Prostate gland (tissue), 2 donors: ENCODE measurements at regions not wholly inside any gene's neighbourhood (a gene's known extent, or its start where the extent isn't known, plus 50 kb on each side); places are given as distances from the start of the nearest gene placed in this dataset.

Experiments used
- DNase-seq: peaks from one replicate; pipeline ENCODE4 v3.0.0-alpha.2; 2019; ENCODE audit warnings: low spot score
- H3K27ac ChIP-seq, 2 donors: fragments of 200-600 bp; sonication (generic); 2 replicates each; pipeline ENCODE4 v1.5.1; 2017 to 2019
- H3K27me3 ChIP-seq: fragments of 200-600 bp; sonication (generic); replicated peaks from 2 replicates; pipeline ENCODE4 v1.5.1; 2019; ENCODE audit not compliant: insufficient read depth
- H3K36me3 ChIP-seq, 2 donors: fragments of 200-600 bp; sonication (generic); 1 replicate in 1 of 2; 2 replicates in 1 of 2; pipeline versions ENCODE4 v1.5.1 to v1.8.1; 2017 to 2019
- H3K4me1 ChIP-seq: fragments of 200-600 bp; sonication (generic); replicated peaks from 2 replicates; pipeline ENCODE4 v1.5.1; 2019
- H3K4me3 ChIP-seq, 2 donors: fragments of 200-600 bp; sonication (generic); 2 replicates each; pipeline ENCODE4 v1.5.1; 2017 to 2019
- H3K9me3 ChIP-seq: fragments of 200-600 bp; sonication (generic); 2 replicates; pipeline ENCODE4 v1.5.1; 2017
- CTCF ChIP-seq, 4 experiments: fragments of 200-600 bp in 2 of 4; fragments of 450-650 bp in 2 of 4; sonication (generic) in 2 of 4; IDR thresholded peaks; 1 replicate in 3 of 4; 2 replicates in 1 of 4; pipeline ENCODE4 v1.5.1; 2016 to 2019; ENCODE audit warnings: antibody characterized with exemption in 4 of 4, mild to moderate bottlenecking in 2 of 4, moderate library complexity in 2 of 4
- POLR2A ChIP-seq: fragments of 450-650 bp; IDR thresholded peaks from one replicate; pipeline ENCODE4 v1.6.1; 2016; ENCODE audit warnings: antibody characterized with exemption, mild to moderate bottlenecking
- POLR2AphosphoS5 ChIP-seq: sonication (generic); formaldehyde crosslinking; IDR thresholded peaks from one replicate; pipeline ENCODE4 v1.6.1; 2017; ENCODE audit warnings: antibody characterized with exemption
- WGBS: methylation state at CpG from one replicate; pipeline ENCODE4 v1.1.5; 2018; 5-methylcytosine and 5-hydroxymethylcytosine counted together
- intact Hi-C: fragments of 100-400 bp; cut with DNase I; formaldehyde crosslinking; loops from one replicate; pipeline ENCODE4 v1.14.2; 2022

- intact Hi-C loops, result no loop called here
- no peaks in the 10 kb centered on the region for H3K4me1 ChIP-seq
- no peak for DNase-seq
- H3K4me3 ChIP-seq, result no peak overlapping the region
- no peak overlapping the region for H3K27ac ChIP-seq
- no peaks in the 10 kb centered on the region for H3K9me3 ChIP-seq
- WGBS, result 82% methylated on average over 3 of the region's 3 CpGs
- no peaks in the 10 kb centered on the region for H3K36me3 ChIP-seq
- H3K27me3 ChIP-seq, result no peaks in the 10 kb centered on the region
- TF ChIP-seq POLR2A, result no peak
- no peak for TF ChIP-seq CTCF (IDR thresholded peaks at IDR 0.05)
- TF ChIP-seq POLR2AphosphoS5, result no peak
These were observed 233.0 kb upstream of the NOL4 start for GRCh38 chr18:34457761-34458160.

DNA sequence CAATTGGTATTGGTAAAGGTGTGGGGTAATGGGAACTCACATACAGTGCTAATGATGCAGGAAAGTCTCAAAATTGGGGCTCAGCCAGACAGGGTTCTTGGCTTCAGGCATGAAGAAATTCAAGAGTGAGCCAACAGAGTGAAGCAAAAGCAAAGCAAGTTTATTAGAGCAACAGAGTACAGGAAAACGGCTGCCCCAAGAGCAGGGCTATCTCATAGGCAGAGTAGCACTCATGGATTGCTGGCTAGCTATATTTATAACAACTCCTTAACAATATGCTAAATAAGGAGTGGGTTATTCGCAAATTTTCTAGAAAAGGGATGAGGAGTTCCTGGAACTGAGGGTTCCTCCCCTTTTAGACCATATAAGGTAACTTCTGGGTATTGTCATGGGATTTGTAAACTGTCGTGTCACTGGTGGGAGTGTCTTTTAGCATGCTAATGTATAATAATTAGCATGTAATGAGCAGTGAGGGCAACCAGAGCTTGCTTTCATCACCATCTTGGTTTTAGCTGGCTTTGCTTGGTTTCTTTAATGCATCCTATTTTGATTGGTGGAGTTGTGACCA lies 233.8 kb upstream of the NOL4 start:
- Histone ChIP-seq H3K4me1 (no peaks in the 10 kb centered on the region), H3K9me3 (no peaks in the 10 kb centered on the region), H3K27me3 (no peaks in the 10 kb centered on the region), H3K36me3 (no peaks in the 10 kb centered on the region), H3K4me3 (no peak overlapping the region), H3K27ac (no peak overlapping the region)
- 75% methylated on average over 3 of the region's 3 CpGs for WGBS
- intact Hi-C loops, result no loop called here
- no peak for TF ChIP-seq POLR2AphosphoS5
- TF ChIP-seq POLR2A, result no peak
- no peak for TF ChIP-seq CTCF (IDR thresholded peaks at IDR 0.05)
- no peak for DNase-seq

GRCh38 chr18:34461266-34461665 lies 236.6 kb upstream of the NOL4 start:
- Histone ChIP-seq H3K36me3 (no peaks in the 10 kb centered on the region), H3K4me1 (no peaks in the 10 kb centered on the region), H3K27ac (no peak overlapping the region), H3K9me3 (no peaks in the 10 kb centered on the region), H3K4me3 (no peak overlapping the region), H3K27me3 (no peaks in the 10 kb centered on the region)
- intact Hi-C loops, result no loop called here
- 94% methylated on average over 3 of the region's 3 CpGs for WGBS
- TF ChIP-seq POLR2A, result no peak
- TF ChIP-seq POLR2AphosphoS5, result no peak
- no peak for TF ChIP-seq CTCF (IDR thresholded peaks at IDR 0.05)
- no peak for DNase-seq

- Histone ChIP-seq H3K27ac (no peak overlapping the region), H3K27me3 (no peaks in the 10 kb centered on the region), H3K4me3 (no peak overlapping the region), H3K9me3 (no peaks in the 10 kb centered on the region), H3K4me1 (no peaks in the 10 kb centered on the region), H3K36me3 (no peaks in the 10 kb centered on the region)
- intact Hi-C loops, result no loop called here
- no peak for TF ChIP-seq POLR2A
- no peak for TF ChIP-seq CTCF (IDR thresholded peaks at IDR 0.05)
- TF ChIP-seq POLR2AphosphoS5, result no peak
- no peak for DNase-seq
- WGBS, result 77% methylated on average over 1 of the region's 1 CpG
These were observed 242.3 kb upstream of the NOL4 start for GRCh38 chr18:34467058-34467457.

GRCh38 chr18:34480162-34480700 lies 229.9 kb upstream of the DTNA start:
- H3K4me1 ChIP-seq, result no peaks in the 10 kb centered on the region
- DNase-seq, result no peak
- H3K27me3 ChIP-seq, result no peaks in the 10 kb centered on the region
- H3K4me3 ChIP-seq, result no peak overlapping the region
- WGBS, result 68% methylated on average over 4 of the region's 4 CpGs
- intact Hi-C loops, result no loop called here
- H3K27ac ChIP-seq, result no peak overlapping the region
- TF ChIP-seq CTCF (IDR thresholded peaks at IDR 0.05), result no peak
- TF ChIP-seq POLR2A, result no peak
- no peak for TF ChIP-seq POLR2AphosphoS5
- no peaks in the 10 kb centered on the region for H3K9me3 ChIP-seq
- H3K36me3 ChIP-seq, result no peaks in the 10 kb centered on the region
